ENCODE measurements at regions not wholly inside any gene's neighbourhood (a gene's known extent, or its start where the extent isn't known, plus 50 kb on each side); places are given as distances from the start of the nearest gene placed in this dataset.

DNA sequence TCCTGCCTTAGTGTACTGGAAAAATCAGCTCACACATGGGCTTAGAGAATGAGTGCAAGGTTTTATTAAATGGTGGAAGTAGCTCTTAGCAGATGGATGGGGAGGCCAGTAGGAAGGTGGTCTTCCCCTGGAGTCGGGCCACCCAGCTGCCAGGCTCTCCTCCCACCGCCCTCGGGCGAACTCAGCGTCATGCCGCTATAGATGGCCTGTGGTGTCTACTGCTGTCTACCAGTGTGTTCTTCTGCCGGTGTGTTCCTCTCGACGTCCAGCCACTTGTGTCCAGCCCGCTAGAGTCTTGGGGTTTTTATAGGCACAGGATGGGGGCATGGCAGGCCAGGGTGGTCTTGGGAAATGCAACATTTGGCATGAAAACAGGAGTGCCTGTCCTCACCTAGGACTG, 198.7 kb upstream of the NDST3 start:
- TF ChIP-seq, protein P1, sequence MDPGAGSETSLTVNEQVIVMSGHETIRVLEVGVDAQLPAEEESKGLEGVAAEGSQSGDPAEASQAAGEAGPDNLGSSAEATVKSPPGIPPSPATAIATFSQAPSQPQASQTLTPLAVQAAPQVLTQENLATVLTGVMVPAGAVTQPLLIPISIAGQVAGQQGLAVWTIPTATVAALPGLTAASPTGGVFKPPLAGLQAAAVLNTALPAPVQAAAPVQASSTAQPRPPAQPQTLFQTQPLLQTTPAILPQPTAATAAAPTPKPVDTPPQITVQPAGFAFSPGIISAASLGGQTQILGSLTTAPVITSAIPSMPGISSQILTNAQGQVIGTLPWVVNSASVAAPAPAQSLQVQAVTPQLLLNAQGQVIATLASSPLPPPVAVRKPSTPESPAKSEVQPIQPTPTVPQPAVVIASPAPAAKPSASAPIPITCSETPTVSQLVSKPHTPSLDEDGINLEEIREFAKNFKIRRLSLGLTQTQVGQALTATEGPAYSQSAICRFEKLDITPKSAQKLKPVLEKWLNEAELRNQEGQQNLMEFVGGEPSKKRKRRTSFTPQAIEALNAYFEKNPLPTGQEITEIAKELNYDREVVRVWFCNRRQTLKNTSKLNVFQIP (CRISPR knock-in tag; IDR thresholded peaks at IDR 0.05; ENCODE audit: borderline replicate concordance, low read depth): no peak
- TF ChIP-seq GLIS3 (CRISPR knock-in tag; IDR thresholded peaks at IDR 0.05) (no peak), ZFP30 (CRISPR knock-in tag; IDR thresholded peaks at IDR 0.05) (no peak)
- ATAC-seq: no peak

DNA sequence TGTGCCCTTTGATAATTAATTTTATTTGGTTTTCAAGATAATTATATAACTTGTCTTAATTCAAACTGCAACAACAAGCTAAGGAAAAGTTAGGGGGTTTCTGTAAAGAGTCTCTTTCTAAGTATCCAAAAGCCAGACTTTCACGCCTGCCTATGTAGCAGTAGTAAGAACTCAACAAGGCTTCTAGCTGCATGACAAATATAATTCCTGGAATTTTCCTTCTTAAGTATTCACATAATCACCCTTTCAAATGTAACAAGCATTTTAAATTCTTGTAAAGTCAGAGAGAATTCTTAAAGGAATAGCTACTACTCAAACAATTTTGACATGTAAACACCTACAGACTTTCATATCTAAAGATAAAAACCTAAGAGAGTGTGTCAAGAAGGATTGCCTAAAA, 189.7 kb upstream of the NDST3 start:
- TF ChIP-seq, protein P2, sequence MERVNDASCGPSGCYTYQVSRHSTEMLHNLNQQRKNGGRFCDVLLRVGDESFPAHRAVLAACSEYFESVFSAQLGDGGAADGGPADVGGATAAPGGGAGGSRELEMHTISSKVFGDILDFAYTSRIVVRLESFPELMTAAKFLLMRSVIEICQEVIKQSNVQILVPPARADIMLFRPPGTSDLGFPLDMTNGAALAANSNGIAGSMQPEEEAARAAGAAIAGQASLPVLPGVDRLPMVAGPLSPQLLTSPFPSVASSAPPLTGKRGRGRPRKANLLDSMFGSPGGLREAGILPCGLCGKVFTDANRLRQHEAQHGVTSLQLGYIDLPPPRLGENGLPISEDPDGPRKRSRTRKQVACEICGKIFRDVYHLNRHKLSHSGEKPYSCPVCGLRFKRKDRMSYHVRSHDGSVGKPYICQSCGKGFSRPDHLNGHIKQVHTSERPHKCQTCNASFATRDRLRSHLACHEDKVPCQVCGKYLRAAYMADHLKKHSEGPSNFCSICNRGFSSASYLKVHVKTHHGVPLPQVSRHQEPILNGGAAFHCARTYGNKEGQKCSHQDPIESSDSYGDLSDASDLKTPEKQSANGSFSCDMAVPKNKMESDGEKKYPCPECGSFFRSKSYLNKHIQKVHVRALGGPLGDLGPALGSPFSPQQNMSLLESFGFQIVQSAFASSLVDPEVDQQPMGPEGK (CRISPR knock-in tag; IDR thresholded peaks at IDR 0.05; ENCODE audit: borderline replicate concordance): no peak
- TF ChIP-seq TOX (CRISPR knock-in tag; IDR thresholded peaks at IDR 0.05; ENCODE audit: borderline replicate concordance): no peak
- TF ChIP-seq ZC3H10 (CRISPR knock-in tag; IDR thresholded peaks at IDR 0.05): no peak
- TF ChIP-seq ZFP30 (CRISPR knock-in tag; IDR thresholded peaks at IDR 0.05): no peak
- TF ChIP-seq ARNTL (CRISPR knock-in tag; IDR thresholded peaks at IDR 0.05; ENCODE audit: borderline replicate concordance, low read depth): no peak
- TF ChIP-seq ZFP3 (CRISPR knock-in tag; IDR thresholded peaks at IDR 0.05): no peak
- TF ChIP-seq ISL1 (CRISPR knock-in tag; IDR thresholded peaks at IDR 0.05): no peak
- TF ChIP-seq ZNF70 (CRISPR knock-in tag; IDR thresholded peaks at IDR 0.05): no peak
- TF ChIP-seq, protein P1 (CRISPR knock-in tag; IDR thresholded peaks at IDR 0.05; ENCODE audit: borderline replicate concordance, low read depth): no peak
- no peak for TF ChIP-seq ESRRG (CRISPR knock-in tag; IDR thresholded peaks at IDR 0.05)
- no peak for TF ChIP-seq ZNF8 (CRISPR knock-in tag; IDR thresholded peaks at IDR 0.05)
- TF ChIP-seq, protein P3, sequence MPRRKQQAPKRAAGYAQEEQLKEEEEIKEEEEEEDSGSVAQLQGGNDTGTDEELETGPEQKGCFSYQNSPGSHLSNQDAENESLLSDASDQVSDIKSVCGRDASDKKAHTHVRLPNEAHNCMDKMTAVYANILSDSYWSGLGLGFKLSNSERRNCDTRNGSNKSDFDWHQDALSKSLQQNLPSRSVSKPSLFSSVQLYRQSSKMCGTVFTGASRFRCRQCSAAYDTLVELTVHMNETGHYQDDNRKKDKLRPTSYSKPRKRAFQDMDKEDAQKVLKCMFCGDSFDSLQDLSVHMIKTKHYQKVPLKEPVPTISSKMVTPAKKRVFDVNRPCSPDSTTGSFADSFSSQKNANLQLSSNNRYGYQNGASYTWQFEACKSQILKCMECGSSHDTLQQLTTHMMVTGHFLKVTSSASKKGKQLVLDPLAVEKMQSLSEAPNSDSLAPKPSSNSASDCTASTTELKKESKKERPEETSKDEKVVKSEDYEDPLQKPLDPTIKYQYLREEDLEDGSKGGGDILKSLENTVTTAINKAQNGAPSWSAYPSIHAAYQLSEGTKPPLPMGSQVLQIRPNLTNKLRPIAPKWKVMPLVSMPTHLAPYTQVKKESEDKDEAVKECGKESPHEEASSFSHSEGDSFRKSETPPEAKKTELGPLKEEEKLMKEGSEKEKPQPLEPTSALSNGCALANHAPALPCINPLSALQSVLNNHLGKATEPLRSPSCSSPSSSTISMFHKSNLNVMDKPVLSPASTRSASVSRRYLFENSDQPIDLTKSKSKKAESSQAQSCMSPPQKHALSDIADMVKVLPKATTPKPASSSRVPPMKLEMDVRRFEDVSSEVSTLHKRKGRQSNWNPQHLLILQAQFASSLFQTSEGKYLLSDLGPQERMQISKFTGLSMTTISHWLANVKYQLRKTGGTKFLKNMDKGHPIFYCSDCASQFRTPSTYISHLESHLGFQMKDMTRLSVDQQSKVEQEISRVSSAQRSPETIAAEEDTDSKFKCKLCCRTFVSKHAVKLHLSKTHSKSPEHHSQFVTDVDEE (CRISPR knock-in tag; IDR thresholded peaks at IDR 0.05): no peak
- TF ChIP-seq, protein P4, sequence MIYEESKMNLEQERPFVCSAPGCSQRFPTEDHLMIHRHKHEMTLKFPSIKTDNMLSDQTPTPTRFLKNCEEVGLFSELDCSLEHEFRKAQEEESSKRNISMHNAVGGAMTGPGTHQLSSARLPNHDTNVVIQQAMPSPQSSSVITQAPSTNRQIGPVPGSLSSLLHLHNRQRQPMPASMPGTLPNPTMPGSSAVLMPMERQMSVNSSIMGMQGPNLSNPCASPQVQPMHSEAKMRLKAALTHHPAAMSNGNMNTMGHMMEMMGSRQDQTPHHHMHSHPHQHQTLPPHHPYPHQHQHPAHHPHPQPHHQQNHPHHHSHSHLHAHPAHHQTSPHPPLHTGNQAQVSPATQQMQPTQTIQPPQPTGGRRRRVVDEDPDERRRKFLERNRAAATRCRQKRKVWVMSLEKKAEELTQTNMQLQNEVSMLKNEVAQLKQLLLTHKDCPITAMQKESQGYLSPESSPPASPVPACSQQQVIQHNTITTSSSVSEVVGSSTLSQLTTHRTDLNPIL (CRISPR knock-in tag; IDR thresholded peaks at IDR 0.05; ENCODE audit: low read depth): no peak
- ATAC-seq: no peak

DNA sequence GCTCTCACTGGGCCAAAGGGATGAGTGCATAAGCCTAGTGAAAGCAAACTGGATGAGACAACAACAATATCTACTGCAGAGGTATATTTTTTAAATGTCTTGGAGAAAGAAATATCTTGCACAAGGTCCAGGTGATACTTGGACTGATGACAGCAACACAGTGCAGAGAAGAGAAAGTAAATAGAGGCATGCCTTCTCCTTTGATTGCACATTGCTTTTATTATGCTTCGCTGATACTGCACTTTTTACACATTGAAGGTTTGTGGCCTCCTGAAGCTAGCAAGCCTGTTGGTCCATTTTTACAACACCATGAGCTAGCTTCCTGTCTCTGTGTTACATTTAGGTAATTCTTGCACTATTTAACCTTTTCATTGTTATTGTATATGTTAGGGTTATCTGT, 189.0 kb upstream of the NDST3 start:
- TF ChIP-seq ZFP3 (CRISPR knock-in tag; IDR thresholded peaks at IDR 0.05) (no peak), ZC3H10 (CRISPR knock-in tag; IDR thresholded peaks at IDR 0.05) (no peak), ZNF565 (CRISPR knock-in tag; conservative IDR thresholded peaks at IDR 0.05; ENCODE audit: low read depth) (no peak), SNAI2 (CRISPR knock-in tag; IDR thresholded peaks at IDR 0.05) (no peak), TCF4 (CRISPR knock-in tag; IDR thresholded peaks at IDR 0.05; ENCODE audit: borderline replicate concordance) (no peak), GLIS3 (CRISPR knock-in tag; IDR thresholded peaks at IDR 0.05) (no peak), CSDC2 (CRISPR knock-in tag; IDR thresholded peaks at IDR 0.05) (no peak), ZNF8 (CRISPR knock-in tag; IDR thresholded peaks at IDR 0.05) (no peak), BACH2 (CRISPR knock-in tag; IDR thresholded peaks at IDR 0.05; ENCODE audit: borderline replicate concordance) (no peak), ISL1 (CRISPR knock-in tag; IDR thresholded peaks at IDR 0.05) (no peak)
- TF ChIP-seq, protein P2 (CRISPR knock-in tag; IDR thresholded peaks at IDR 0.05; ENCODE audit: borderline replicate concordance): no peak
- TF ChIP-seq, protein P1 (CRISPR knock-in tag; IDR thresholded peaks at IDR 0.05; ENCODE audit: borderline replicate concordance, low read depth): no peak
- TF ChIP-seq, protein P5, sequence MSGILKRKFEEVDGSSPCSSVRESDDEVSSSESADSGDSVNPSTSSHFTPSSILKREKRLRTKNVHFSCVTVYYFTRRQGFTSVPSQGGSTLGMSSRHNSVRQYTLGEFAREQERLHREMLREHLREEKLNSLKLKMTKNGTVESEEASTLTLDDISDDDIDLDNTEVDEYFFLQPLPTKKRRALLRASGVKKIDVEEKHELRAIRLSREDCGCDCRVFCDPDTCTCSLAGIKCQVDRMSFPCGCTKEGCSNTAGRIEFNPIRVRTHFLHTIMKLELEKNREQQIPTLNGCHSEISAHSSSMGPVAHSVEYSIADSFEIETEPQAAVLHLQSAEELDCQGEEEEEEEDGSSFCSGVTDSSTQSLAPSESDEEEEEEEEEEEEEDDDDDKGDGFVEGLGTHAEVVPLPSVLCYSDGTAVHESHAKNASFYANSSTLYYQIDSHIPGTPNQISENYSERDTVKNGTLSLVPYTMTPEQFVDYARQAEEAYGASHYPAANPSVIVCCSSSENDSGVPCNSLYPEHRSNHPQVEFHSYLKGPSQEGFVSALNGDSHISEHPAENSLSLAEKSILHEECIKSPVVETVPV (CRISPR knock-in tag; IDR thresholded peaks at IDR 0.05): no peak
- no peak for ATAC-seq
